Kidney epithelial cell (primary cell): ENCODE measurements at regions not wholly inside any gene's neighbourhood (a gene's known extent, or its start where the extent isn't known, plus 50 kb on each side); places are given as distances from the start of the nearest gene placed in this dataset.

Experiments used
- DNase-seq: peaks from one replicate; pipeline ENCODE4 v3.0.0-alpha.2; 2010; ENCODE audit warnings: low read depth
- H3K27me3 ChIP-seq: 2 replicates; pipeline ENCODE4 v1.6.0; 2011; ENCODE audit warnings: low read length; ENCODE audit not compliant: control insufficient read depth, insufficient read depth
- H3K36me3 ChIP-seq: 2 replicates; pipeline ENCODE4 v1.5.1; 2011; ENCODE audit warnings: low read length; ENCODE audit not compliant: control insufficient read depth, insufficient read depth
- H3K4me3 ChIP-seq: 2 replicates; pipeline ENCODE4 v1.5.1; 2011; ENCODE audit warnings: low read depth, mild to moderate bottlenecking, control low read depth, low read length
- TF ChIP-seq, protein P1 (sequence below): IDR thresholded peaks from 2 replicates; pipeline ENCODE4 v1.5.1; 2011; ENCODE audit warnings: mild to moderate bottlenecking, moderate library complexity, low read length, control low read depth, inconsistent platforms; ENCODE audit not compliant: insufficient read depth, poor library complexity, severe bottlenecking

DNA sequence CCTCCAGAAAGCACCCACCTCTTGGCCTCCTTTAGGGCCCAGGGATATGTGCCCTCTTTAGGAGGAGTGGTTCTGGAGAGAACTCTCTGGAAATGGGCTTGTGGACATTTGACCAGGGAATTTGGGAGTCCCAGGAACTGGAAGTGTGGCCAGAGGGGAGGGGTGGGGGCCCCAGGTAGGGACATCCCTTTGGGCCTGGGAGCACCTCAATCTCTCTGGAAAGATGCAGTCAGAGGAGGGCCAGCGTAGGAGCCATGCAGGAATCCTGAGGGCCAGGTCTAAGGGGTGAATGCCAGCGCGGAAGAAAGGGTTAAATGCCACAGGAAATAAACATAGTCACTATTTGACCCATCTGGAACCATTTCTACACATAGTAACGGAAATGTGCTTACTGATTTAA, 50.3 kb upstream of the ITGA11 start:
- no peak overlapping the region for H3K4me3 ChIP-seq
- peaks cover 2% of the 10 kb centered on the region for H3K27me3 ChIP-seq
- TF ChIP-seq, protein P1, sequence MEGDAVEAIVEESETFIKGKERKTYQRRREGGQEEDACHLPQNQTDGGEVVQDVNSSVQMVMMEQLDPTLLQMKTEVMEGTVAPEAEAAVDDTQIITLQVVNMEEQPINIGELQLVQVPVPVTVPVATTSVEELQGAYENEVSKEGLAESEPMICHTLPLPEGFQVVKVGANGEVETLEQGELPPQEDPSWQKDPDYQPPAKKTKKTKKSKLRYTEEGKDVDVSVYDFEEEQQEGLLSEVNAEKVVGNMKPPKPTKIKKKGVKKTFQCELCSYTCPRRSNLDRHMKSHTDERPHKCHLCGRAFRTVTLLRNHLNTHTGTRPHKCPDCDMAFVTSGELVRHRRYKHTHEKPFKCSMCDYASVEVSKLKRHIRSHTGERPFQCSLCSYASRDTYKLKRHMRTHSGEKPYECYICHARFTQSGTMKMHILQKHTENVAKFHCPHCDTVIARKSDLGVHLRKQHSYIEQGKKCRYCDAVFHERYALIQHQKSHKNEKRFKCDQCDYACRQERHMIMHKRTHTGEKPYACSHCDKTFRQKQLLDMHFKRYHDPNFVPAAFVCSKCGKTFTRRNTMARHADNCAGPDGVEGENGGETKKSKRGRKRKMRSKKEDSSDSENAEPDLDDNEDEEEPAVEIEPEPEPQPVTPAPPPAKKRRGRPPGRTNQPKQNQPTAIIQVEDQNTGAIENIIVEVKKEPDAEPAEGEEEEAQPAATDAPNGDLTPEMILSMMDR = no peak
- no peaks in the 10 kb centered on the region for H3K36me3 ChIP-seq
- no peak for DNase-seq

GRCh38 chr15:68483165-68483564, 51.2 kb upstream of the ITGA11 start:
- Histone ChIP-seq H3K36me3 (no peaks in the 10 kb centered on the region), H3K27me3 (peaks cover 2% of the 10 kb centered on the region), H3K4me3 (no peak overlapping the region)
- no peak for DNase-seq
- TF ChIP-seq, protein P1 = no peak

GRCh38 chr15:68484220-68484619, 52.3 kb upstream of the ITGA11 start:
- Histone ChIP-seq H3K4me3 (no peak overlapping the region), H3K27me3 (peaks cover 2% of the 10 kb centered on the region), H3K36me3 (no peaks in the 10 kb centered on the region)
- DNase-seq = no peak
- TF ChIP-seq, protein P1 = no peak

GRCh38 chr15:68484696-68485400, 52.9 kb upstream of the ITGA11 start:
- TF ChIP-seq, protein P1 = no peak
- no peak for DNase-seq
- Histone ChIP-seq H3K27me3 (peaks cover 2% of the 10 kb centered on the region), H3K36me3 (no peaks in the 10 kb centered on the region), H3K4me3 (no peak overlapping the region)

DNA sequence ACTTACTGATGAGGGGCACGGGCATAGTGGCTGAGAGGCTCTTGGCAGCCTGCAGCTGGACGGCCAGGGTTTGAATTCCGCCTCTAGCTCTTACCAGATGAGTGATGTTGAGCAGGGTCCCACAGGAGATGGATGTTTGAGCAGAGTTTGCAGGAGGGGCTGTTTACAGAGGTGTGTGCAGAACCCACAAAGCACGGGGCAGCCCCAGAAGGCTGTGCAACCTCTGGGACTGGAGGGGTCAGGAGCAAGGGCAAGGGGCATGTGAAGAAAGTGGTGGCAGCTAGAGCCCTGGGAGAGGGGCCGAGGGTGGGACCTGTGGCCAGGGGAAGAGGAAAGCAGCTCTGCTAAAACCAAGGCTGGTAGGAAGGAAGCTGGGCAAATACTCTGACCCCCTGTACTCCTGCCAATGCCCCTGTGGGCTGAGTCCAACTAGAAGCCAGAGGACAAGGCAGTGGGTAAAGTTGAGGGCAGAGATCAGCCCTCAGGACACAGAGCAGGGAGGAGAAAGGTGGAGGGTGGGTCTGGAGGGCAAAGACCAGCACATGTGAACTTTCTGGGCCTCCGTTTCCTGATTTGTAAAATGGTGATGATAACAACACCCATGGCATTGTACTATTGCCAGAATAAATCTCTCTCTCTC, 53.9 kb upstream of the ITGA11 start:
- H3K27me3 ChIP-seq = peaks cover 2% of the 10 kb centered on the region
- TF ChIP-seq, protein P1 = no peak
- DNase-seq = no peak
- H3K36me3 ChIP-seq = no peaks in the 10 kb centered on the region
- H3K4me3 ChIP-seq = no peak overlapping the region
